Stimulated activated naive CD8-positive, alpha-beta T cell treated with anti-CD3 and anti-CD28 coated beads, Interleukin-15, amount 100 ng/mL, for 72 hours (primary cell): ENCODE measurements at regions not wholly inside any gene's neighbourhood (a gene's known extent, or its start where the extent isn't known, plus 50 kb on each side); places are given as distances from the start of the nearest gene placed in this dataset.
"Not testable (repeated sequence)": the region's sequence is repeated elsewhere in the genome, so short reads cannot be mapped to it uniquely, and the experiment has no call there.

Source experiments
- ATAC-seq: fragments of 150-1000 bp; cut with Tn5 transposase; 2 replicates; pipeline ENCODE4 v1.10.0; 2021; ENCODE audit warnings: mild to moderate bottlenecking, moderate library complexity
- DNase-seq, 2 donors: peaks; one replicate each; pipeline ENCODE4 v3.0.0; 2021 to 2022
- H3K27ac Mint-ChIP-seq, 2 donors: one replicate each; pipeline ENCODE4 v1.8.0; 2022; ENCODE audit warnings: mild to moderate bottlenecking in 2 of 2, mixed read lengths in 2 of 2, moderate library complexity in 2 of 2
- H3K27me3 Mint-ChIP-seq: one replicate; pipeline ENCODE4 v1.8.0; 2022; ENCODE audit warnings: mixed read lengths
- H3K4me1 Mint-ChIP-seq: one replicate; pipeline ENCODE4 v1.8.0; 2022; ENCODE audit warnings: mild to moderate bottlenecking, mixed read lengths
- H3K4me3 Mint-ChIP-seq, 2 donors: one replicate each; pipeline ENCODE4 v1.8.0; 2022; ENCODE audit warnings: mild to moderate bottlenecking in 2 of 2, mixed read lengths in 2 of 2, moderate library complexity in 1 of 2
- H3K9me3 Mint-ChIP-seq, 2 donors: one replicate each; pipeline ENCODE4 v1.8.0; 2022; ENCODE audit warnings: mixed read lengths in 2 of 2

DNA sequence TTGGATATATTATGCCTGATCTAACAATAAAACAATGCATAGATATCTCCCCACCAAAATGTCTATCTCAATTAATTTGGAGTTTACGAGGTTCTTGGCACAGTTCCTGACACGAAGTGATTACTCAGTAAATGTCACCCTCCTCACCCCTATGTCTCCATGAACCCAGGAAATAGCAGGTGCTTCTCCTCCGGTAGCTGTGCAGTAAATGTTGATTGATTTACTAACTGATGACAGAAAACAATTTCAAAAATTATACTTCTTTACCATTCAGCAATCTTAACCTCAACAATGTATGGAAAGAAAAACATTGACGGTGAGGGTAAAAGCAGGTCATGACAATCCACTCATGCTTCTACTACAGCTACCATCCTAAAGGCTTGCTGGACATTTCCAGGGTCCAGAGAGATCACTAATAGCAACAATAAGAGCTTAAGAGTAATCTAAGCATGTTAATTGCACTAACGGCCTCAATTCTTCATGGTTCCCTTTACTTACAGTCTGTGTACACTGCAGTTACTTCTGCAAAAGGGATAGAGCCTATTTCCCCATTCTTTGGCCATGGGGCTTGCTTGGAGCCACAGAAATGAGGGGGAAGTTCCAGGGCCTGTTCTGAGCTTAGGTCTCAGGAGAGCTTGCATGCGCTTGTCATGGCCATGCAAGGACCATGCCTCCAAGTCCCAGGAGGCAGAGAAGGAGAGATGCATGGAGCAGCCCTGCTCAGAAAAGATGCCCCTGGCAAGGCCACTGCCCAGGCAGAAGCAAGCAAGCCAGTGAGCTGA, 222.6 kb downstream of the ATP6V0E2 start:
- not testable (repeated sequence) for ATAC-seq, DNase-seq, H3K27me3 Mint-ChIP-seq, H3K9me3 Mint-ChIP-seq, H3K4me3 Mint-ChIP-seq, H3K4me1 Mint-ChIP-seq
- peak overlapping the region in 1 of 2 donors; percentile 30 for H3K27ac Mint-ChIP-seq

DNA sequence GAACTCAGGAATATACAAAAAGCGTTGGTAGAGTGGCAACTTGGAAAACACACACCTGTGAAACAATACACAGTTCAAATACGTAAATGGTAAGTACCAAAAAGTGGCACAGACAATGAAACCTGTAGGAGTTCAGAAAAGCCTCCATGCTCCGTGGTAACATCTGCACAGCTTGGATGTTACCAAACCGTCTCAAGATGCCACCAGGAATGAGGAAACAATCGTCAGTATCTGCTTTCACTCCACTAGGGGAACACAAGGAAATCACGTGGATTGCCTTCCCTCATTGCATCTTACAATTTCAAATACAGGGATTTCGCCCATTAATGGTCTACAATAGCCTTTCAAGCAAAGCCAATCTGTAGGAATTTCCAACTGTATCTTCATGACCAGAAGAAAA, 224.6 kb upstream of the LRRC61 start:
- H3K27me3 Mint-ChIP-seq, H3K4me3 Mint-ChIP-seq, H3K27ac Mint-ChIP-seq, ATAC-seq, H3K4me1 Mint-ChIP-seq, DNase-seq, H3K9me3 Mint-ChIP-seq: not testable (repeated sequence)

DNA sequence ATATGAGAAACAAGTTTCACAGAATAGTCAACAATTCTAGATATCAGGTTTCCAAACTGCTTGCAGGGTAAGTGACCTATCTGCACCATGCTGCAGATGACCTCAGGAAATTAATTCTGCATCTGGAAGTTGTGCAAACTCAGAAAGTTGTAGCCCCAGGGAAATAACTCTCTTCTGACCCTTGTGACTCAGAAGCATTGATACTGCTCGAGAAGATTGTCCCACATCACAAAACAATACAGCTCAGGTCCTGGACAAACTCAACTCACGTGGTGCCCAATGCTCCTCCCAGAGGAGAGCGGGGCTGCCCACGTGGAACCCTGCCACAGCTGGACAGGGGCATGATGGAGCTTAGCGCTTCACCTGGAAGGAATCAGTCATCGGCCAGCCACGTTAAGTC, 221.9 kb upstream of the LRRC61 start:
- not testable (repeated sequence) for H3K4me3 Mint-ChIP-seq, H3K4me1 Mint-ChIP-seq, H3K27me3 Mint-ChIP-seq, ATAC-seq, H3K9me3 Mint-ChIP-seq, DNase-seq, H3K27ac Mint-ChIP-seq

DNA sequence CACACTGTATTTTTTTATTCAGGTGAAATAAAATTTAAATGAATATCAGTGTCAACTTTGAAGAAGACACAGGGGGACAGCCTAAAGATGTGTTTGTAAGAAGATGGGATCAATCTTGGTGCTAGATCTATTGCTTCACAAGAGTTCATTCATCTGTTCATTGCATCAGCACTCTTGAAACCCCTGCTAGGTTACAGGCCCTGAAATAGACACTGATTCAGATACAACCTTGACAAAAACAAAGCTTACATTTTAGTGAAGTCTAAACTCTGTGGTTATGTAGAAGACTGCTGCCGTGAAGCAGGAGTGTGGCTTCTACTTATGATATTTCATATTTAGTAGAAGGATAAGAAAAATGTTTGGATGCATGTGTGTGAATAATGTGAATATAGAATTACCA, 215.9 kb upstream of the LRRC61 start:
- not testable (repeated sequence) for H3K4me1 Mint-ChIP-seq, H3K9me3 Mint-ChIP-seq, DNase-seq, ATAC-seq, H3K27ac Mint-ChIP-seq, H3K4me3 Mint-ChIP-seq
- H3K27me3 Mint-ChIP-seq = peaks cover 14% of the 10 kb centered on the region

DNA sequence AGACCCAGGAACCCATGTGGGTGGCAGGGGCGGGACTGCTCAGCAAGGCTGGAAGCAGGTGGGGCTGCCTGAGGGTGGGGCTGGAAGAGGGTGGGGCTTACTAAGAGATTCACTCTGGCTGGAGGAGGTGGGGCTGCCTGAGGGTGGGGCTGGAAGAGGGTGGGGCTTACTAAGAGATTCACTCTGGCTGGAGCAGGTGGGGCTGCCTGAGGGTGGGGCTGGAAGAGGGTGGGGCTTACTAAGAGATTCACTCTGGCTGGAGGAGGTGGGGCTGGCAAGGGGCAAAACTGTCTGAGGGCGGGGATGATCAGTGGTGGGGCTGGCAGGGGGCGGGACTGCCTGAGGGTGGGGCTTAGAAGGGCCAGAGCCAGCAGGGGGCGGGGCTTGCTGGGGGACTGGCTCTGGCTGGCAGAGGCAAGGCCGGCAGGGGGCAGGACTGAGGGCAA, 212.8 kb upstream of the LRRC61 start:
- H3K4me1 Mint-ChIP-seq, H3K4me3 Mint-ChIP-seq, DNase-seq, H3K27ac Mint-ChIP-seq, H3K9me3 Mint-ChIP-seq: not testable (repeated sequence)
- H3K27me3 Mint-ChIP-seq = peaks cover 24% of the 10 kb centered on the region
- peak; percentile 67 for ATAC-seq

DNA sequence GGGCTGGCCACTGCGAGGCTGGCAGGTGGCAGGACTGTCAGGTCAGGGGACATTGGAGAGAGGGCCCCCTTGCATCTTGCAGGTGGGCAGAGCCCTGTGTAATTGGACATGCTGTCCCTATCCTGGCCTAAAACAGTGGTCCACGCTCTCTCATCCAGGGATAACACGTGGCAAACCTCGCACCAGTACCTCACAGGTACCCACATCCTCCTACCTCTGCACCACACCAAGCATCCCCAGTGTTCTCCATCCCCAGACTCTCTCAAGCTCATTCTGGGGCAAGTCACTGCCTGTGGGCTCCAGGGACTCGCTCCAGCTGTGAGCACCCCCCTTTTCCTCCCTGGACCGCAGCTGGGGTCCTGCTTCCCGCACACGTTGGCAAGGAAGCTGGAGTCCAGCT, 212.3 kb upstream of the LRRC61 start:
- not testable (repeated sequence) for H3K27ac Mint-ChIP-seq, H3K4me1 Mint-ChIP-seq, H3K4me3 Mint-ChIP-seq, H3K9me3 Mint-ChIP-seq, DNase-seq
- peak; percentile 68 for ATAC-seq
- H3K27me3 Mint-ChIP-seq = peaks cover 24% of the 10 kb centered on the region

DNA sequence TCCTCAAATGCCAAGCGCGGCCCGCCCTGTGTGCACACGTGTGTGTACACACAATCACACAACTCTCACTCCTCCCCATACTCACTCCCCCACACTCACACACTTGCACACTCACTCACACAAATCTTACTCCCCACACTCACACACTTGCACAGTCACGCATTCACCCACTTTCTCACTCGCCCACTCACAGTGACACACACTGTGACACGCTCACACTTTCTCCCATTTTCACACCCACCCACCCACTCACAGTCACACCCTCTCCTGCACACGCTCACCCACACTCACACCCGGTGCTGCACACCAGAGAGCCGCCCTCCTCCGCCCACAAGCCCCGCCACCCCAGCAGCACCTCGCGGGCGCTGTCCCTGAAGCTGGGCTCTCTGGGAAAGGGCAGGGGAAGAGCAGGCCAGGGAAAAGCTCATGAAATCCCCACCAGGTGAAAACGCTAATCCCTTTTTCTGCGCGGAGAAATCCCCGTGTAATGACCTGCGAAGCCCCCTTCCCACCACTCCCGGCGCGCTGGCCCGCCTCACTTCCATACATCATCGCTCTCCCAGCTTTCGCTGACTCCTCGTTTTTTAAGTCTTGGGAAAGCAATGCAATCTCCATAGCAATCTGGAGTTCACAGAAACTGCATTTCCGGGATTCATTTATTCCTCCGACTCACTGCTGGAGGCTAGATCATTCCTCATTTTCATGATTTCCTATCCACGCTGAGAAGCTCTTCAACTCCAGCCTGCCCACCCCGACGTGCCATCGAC, 211.6 kb upstream of the LRRC61 start:
- not testable (repeated sequence) for ATAC-seq, DNase-seq, H3K27ac Mint-ChIP-seq, H3K4me1 Mint-ChIP-seq, H3K4me3 Mint-ChIP-seq, H3K9me3 Mint-ChIP-seq
- H3K27me3 Mint-ChIP-seq = peaks cover 24% of the 10 kb centered on the region

DNA sequence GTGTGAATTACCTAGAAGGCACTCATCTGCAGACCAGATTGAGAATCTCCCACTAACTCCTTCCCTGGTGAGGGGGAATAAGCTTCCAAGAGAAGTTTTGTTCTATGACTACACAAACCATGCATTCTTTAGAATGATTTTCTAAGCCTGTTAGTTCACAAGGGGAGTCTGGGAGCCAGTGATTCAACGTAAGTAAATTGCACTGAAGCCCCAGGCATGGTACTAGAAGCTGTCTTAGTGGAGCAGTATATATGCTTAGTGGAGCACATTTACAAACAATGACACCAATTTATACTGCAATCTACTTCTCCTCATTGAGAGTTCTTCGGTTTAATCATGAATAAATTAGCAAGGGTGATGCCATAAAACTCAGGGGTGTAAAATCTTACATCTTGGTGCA, 209.9 kb upstream of the LRRC61 start:
- not testable (repeated sequence) for H3K4me1 Mint-ChIP-seq, H3K4me3 Mint-ChIP-seq, DNase-seq, H3K9me3 Mint-ChIP-seq, H3K27ac Mint-ChIP-seq, ATAC-seq
- peaks cover 24% of the 10 kb centered on the region for H3K27me3 Mint-ChIP-seq

DNA sequence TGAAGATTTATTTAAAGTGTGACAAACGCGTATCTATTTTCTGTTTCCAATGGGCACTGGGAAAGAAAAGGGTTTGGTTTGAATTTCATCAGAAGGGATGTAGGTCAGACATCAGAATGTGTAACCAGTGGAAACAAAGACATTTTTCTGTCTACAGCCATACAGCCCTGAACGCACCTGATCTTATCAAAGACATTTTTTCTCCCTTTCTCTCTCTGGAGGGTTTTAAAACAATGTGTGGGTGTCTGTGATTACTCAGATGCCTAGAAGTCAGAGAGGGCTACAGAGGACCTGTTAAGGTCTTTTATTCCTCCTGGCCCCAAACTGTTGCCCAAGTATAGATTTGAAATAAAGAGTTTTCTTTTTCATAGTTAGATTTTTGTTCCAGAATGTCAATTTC, 208.6 kb upstream of the LRRC61 start:
- H3K4me1 Mint-ChIP-seq, H3K27ac Mint-ChIP-seq, H3K4me3 Mint-ChIP-seq, DNase-seq, ATAC-seq, H3K9me3 Mint-ChIP-seq: not testable (repeated sequence)
- H3K27me3 Mint-ChIP-seq = peaks cover 26% of the 10 kb centered on the region

DNA sequence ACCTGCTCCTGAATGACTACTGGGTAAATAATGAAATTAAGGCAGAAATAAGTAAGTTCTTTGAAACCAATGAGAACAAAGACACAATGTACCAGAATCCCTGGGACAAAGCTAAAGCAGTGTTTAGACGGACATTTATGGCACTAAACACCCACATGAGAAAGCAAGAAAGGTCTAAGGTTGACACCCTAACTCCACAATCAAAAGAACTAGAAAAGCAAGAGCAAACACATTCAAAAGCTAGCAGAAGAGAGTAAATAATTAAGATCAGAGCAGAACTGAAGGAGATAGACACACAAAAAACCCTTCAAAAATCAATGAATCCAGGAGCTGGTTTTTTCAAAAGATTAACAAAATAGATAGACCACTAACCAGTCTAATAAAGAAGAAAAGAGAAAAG, 203.2 kb upstream of the LRRC61 start:
- not testable (repeated sequence) for H3K27me3 Mint-ChIP-seq, H3K4me3 Mint-ChIP-seq, H3K4me1 Mint-ChIP-seq, H3K27ac Mint-ChIP-seq, DNase-seq, ATAC-seq
- peaks cover 8 to 17% of the 10 kb centered on the region in 2 donors for H3K9me3 Mint-ChIP-seq

DNA sequence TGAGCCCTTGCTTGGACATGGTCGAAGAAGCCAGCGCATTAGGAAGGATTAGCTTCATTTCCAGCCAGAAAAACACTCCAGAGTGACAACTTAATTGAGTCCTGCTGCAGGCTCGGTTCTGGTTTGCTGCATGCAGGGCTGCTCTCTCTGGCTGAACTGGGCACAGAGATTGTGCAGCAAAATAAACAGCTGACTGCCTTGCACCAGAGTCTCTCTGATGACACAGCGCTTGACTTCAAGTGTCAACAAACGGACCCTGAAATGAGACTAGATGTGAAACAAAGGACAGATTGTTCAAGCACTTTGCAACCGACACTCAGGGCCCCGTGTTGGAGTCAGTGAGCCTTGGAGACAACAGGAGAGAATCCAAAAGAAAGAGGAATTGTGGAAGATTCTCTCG, 197.3 kb upstream of the LRRC61 start:
- H3K27ac Mint-ChIP-seq, H3K4me3 Mint-ChIP-seq, DNase-seq, H3K4me1 Mint-ChIP-seq, H3K9me3 Mint-ChIP-seq, H3K27me3 Mint-ChIP-seq, ATAC-seq: not testable (repeated sequence)

DNA sequence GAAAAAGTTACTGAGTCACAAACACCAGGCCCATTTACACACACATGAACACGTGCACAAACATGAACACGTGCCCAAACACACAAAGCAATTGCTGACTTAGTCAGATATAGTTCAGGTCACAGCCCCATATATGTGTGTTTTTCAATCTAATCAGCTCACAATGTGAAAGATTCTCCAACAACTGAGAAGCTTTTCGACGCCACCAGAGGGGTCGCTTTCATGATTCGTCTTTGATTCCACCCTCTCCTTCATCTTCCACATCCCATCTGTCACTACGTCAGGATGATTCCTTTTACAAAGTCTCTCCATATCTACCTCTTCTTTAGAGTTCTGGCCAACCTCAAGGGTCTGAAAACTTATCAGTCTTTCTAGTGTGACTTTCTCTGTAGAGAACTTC, 188.7 kb upstream of the LRRC61 start:
- not testable (repeated sequence) for H3K4me3 Mint-ChIP-seq, H3K27ac Mint-ChIP-seq, ATAC-seq, H3K4me1 Mint-ChIP-seq, H3K27me3 Mint-ChIP-seq, DNase-seq, H3K9me3 Mint-ChIP-seq

DNA sequence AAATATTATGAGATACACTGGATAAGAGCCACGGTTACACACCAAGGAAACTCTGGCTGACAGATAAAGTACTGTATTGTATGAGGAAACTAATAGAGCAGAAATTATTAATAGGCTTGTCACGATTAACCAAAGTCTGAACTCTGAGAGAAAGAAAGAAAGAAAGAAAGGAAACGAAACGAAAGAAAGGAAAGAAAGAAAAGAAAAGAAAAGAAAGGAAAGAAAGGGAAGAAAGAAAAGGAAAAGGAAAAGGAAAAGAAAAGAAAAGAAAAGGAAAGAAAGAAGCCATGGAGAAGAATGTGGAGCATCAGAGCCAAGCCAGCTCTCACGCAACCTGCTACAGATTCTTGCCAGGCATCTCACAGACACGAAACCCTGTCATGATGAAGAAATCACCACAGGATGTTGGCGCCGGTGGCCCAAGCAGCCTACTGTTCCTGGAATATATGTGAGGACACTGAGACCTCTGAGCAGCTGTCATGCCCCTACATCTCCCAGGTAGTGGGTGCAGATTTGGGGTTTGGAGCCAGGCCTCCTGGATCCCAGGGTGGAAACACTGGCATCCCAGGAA, 187.4 kb upstream of the LRRC61 start:
- not testable (repeated sequence) for ATAC-seq, H3K27ac Mint-ChIP-seq

DNA sequence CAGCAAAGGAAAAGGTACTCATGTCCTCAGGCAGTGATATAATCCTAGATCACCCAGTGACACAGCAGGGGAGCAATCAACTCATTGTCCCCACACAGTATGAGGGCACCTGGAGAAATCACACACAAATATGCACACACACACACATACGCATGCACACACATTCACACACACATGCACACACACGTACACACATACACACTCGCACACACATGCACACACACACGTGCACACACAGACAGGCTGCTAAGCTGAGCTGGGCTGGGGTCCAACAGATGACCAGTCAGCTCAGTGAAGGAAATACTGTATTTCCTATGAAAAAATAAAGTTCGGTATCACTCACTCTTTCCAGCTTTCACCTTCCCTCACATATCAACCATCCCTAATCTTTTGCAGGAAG, 183.3 kb upstream of the LRRC61 start:
- H3K9me3 Mint-ChIP-seq, ATAC-seq, H3K4me1 Mint-ChIP-seq, H3K27ac Mint-ChIP-seq, H3K27me3 Mint-ChIP-seq, H3K4me3 Mint-ChIP-seq, DNase-seq: not testable (repeated sequence)

More for the DNA sequence above, 187.4 kb upstream of the LRRC61 start:
- not testable (repeated sequence) for H3K9me3 Mint-ChIP-seq, H3K4me1 Mint-ChIP-seq, DNase-seq, H3K4me3 Mint-ChIP-seq, H3K27me3 Mint-ChIP-seq

DNA sequence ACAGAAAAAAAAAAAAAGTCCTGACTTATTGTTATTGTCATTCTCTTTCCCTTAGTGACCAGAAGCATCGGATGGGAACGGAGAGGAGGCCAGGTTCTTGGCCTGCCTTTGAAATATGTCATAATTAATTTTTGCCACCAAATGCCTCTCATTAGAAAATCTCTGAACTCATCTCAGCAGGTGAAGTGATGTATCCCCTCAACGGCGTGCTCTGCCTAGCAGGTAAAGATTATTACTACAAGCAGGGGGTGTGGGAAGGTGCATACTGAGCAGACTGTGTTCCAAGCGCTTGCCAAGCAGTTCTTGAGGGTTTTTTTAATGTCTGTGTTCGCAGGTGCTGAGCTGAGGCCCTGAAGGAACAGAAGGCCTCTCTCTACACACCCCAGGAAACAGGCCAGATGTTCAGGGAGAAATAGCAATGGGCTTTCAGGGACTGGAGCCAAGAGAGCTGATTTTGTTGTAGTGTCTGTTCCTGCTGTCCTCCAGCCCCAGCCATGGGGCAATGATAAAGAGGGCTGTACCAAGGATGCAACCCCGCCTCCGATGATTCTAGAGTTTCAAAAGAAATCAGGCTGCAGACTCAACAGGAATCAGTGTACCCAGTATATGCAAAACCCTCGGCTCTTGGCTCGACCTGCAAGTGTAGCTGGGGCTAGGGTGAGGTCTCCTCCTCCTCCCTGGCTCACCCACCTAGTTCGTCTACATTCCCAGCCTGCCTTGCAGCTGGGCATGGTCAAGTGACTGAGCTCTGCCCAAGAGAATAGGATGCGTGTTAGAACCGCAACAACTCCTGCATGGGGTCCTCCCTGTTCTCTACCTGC, 181.4 kb upstream of the LRRC61 start:
- not testable (repeated sequence) for H3K4me1 Mint-ChIP-seq, H3K9me3 Mint-ChIP-seq, H3K27me3 Mint-ChIP-seq, H3K4me3 Mint-ChIP-seq, ATAC-seq, H3K27ac Mint-ChIP-seq, DNase-seq
